ENCODE measurements at regions not wholly inside any gene's neighbourhood (a gene's known extent, or its start where the extent isn't known, plus 50 kb on each side); places are given as distances from the start of the nearest gene placed in this dataset.

DNA sequence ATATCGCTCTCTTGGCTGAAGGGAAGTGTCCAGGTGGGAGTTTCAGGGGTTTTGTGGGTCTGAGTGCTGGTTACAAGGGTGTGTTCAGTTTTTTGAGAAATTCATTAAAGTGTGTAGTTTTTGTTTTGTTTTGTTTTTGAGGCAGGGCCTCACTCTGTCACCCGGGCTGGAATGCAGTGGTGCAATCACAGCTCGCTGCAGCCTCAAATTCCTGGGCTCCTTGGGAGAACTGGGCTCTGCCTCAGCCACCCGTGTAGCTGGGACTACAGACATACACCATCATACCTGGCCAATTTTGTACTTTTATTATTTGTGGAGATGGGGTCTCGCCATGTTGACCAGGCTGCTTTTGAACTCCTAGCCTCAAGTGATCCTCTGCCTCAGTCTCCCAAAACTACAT lies 51.2 kb upstream of the RALGAPA2 start:
- H3K36me3 ChIP-seq, result no peaks in the 10 kb centered on the region
- H3K4me3 ChIP-seq, result no peak overlapping the region
- intact Hi-C loops (cut with DNase I), result no loop called here
- no peaks in the 10 kb centered on the region for H3K9me3 ChIP-seq
- peak; percentile 41 for ATAC-seq
- peaks cover 13% of the 10 kb centered on the region for H3K4me1 ChIP-seq
- no peak for DNase-seq
- no peaks in the 10 kb centered on the region for H3K27me3 ChIP-seq
- H3K27ac ChIP-seq, result no peak overlapping the region
- TF ChIP-seq, protein P1, sequence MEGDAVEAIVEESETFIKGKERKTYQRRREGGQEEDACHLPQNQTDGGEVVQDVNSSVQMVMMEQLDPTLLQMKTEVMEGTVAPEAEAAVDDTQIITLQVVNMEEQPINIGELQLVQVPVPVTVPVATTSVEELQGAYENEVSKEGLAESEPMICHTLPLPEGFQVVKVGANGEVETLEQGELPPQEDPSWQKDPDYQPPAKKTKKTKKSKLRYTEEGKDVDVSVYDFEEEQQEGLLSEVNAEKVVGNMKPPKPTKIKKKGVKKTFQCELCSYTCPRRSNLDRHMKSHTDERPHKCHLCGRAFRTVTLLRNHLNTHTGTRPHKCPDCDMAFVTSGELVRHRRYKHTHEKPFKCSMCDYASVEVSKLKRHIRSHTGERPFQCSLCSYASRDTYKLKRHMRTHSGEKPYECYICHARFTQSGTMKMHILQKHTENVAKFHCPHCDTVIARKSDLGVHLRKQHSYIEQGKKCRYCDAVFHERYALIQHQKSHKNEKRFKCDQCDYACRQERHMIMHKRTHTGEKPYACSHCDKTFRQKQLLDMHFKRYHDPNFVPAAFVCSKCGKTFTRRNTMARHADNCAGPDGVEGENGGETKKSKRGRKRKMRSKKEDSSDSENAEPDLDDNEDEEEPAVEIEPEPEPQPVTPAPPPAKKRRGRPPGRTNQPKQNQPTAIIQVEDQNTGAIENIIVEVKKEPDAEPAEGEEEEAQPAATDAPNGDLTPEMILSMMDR (IDR thresholded peaks at IDR 0.05), result no peak

Data from upper lobe of right lung (tissue), 1 donor.